ENCODE measurements at regions not wholly inside any gene's neighbourhood (a gene's known extent, or its start where the extent isn't known, plus 50 kb on each side); places are given as distances from the start of the nearest gene placed in this dataset.
A peak's percentile ranks its signal among the peaks of the same experiment; 100 is the strongest.
"Not testable (repeated sequence)": the region's sequence is repeated elsewhere in the genome, so short reads cannot be mapped to it uniquely, and the experiment has no call there.

DNA sequence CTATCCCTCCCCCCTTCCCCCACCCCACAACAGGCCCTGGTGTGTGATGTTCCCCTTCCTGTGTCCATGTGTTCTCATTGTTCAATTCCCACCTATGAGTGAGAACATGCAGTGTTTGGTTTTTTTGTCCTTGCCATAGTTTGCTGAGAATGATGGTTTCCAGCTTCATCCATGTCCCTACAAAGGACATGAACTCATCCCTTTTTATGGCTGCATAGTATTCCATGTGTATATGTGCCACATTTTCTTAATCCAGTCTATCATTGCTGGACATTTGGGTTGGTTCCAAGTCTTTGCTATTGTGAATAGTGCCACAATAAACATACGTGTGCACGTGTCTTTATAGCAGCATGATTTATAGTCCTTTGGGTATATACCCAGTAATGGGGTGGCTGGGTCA lies 52.3 kb upstream of the MAN1A2 start:
- not testable (repeated sequence) for H3K4me2 ChIP-seq (ENCODE audit: low read length); H3K9ac ChIP-seq; H3K9me3 ChIP-seq (ENCODE audit: control insufficient read depth, low read length); H3K27ac ChIP-seq; H2AFZ ChIP-seq; H3K36me3 ChIP-seq (ENCODE audit: control insufficient read depth, insufficient read depth, low read length); H3K4me1 ChIP-seq; H3K4me3 ChIP-seq (ENCODE audit: low read depth, low read length); H3K27me3 ChIP-seq (ENCODE audit: control insufficient read depth, insufficient read depth, low read length); H3K79me2 ChIP-seq

DNA sequence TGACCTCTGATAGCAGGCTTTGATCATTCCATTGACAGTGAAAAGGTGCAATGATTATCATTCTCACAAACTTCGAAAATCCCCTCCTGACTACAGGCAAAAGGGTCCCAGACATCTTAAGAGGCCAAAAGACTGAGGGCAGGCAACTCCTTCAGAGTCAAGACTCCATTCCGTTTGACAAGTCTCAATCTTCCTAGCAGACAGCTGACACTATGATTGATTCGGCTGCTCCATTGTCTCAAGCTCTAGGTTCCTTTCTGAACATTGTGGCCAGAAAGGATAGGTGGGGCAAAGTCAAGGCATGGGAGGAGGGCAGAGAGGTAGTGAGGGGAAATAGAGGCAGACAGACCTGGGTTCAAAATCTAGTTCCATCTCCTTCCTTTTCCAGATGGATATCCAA lies 53.7 kb upstream of the MAN1A2 start:
- Histone ChIP-seq H3K4me2 (ENCODE audit: low read length) (no peak overlapping the region), H3K36me3 (ENCODE audit: control insufficient read depth, insufficient read depth, low read length) (no peaks in the 10 kb centered on the region), H3K27me3 (ENCODE audit: control insufficient read depth, insufficient read depth, low read length) (no peaks in the 10 kb centered on the region), H3K27ac (no peak overlapping the region), H2AFZ (no peak overlapping the region), H3K9ac (no peak overlapping the region), H3K4me1 (no peaks in the 10 kb centered on the region), H3K4me3 (ENCODE audit: low read depth, low read length) (no peak overlapping the region), H3K9me3 (ENCODE audit: control insufficient read depth, low read length) (no peaks in the 10 kb centered on the region), H3K79me2 (no peaks in the 10 kb centered on the region)
- TF ChIP-seq, protein P1, sequence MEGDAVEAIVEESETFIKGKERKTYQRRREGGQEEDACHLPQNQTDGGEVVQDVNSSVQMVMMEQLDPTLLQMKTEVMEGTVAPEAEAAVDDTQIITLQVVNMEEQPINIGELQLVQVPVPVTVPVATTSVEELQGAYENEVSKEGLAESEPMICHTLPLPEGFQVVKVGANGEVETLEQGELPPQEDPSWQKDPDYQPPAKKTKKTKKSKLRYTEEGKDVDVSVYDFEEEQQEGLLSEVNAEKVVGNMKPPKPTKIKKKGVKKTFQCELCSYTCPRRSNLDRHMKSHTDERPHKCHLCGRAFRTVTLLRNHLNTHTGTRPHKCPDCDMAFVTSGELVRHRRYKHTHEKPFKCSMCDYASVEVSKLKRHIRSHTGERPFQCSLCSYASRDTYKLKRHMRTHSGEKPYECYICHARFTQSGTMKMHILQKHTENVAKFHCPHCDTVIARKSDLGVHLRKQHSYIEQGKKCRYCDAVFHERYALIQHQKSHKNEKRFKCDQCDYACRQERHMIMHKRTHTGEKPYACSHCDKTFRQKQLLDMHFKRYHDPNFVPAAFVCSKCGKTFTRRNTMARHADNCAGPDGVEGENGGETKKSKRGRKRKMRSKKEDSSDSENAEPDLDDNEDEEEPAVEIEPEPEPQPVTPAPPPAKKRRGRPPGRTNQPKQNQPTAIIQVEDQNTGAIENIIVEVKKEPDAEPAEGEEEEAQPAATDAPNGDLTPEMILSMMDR (IDR thresholded peaks at IDR 0.05) = no peak

DNA sequence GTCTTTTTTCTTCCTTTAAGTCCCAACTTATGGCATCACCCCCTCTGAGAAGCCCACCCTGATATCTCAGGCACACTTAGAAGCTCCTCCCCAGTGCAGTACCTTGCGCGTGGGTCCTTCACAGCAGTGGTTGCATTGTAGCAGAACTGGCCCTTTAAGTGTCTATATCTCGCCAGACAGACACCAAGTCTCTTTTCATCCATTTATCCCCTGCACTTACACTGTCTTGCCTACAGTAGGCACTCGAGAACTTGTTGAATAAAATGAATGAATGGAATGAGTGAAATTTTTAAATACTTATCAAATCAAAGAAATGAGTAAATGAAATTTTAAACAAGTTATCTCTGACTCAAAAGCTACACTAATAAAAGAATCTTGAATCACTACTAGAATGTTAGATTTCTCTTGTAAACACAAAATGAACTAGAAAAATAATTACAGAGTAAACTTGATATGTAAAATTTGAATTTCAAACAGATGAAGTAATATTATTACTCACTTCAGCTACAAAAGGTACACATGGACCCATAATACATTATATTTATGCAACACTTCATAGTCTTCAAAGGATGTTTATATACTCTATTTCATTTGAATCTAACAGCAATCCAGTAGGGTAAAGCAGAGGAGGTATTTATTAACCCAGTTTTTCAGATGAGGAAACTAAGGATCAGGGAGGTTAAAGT lies 54.7 kb upstream of the MAN1A2 start:
- no peaks in the 10 kb centered on the region for H3K4me1 ChIP-seq
- H3K4me3 ChIP-seq (ENCODE audit: low read depth, low read length) = no peak overlapping the region
- no peaks in the 10 kb centered on the region for H3K79me2 ChIP-seq
- H3K27me3 ChIP-seq (ENCODE audit: control insufficient read depth, insufficient read depth, low read length) = no peaks in the 10 kb centered on the region
- no peaks in the 10 kb centered on the region for H3K9me3 ChIP-seq (ENCODE audit: control insufficient read depth, low read length)
- H3K36me3 ChIP-seq (ENCODE audit: control insufficient read depth, insufficient read depth, low read length) = no peaks in the 10 kb centered on the region
- no peak overlapping the region for H3K27ac ChIP-seq
- no peak overlapping the region for H3K9ac ChIP-seq
- no peak overlapping the region for H2AFZ ChIP-seq
- no peak overlapping the region for H3K4me2 ChIP-seq (ENCODE audit: low read length)
- TF ChIP-seq, protein P1 (IDR thresholded peaks at IDR 0.05) = peak; percentile 57

DNA sequence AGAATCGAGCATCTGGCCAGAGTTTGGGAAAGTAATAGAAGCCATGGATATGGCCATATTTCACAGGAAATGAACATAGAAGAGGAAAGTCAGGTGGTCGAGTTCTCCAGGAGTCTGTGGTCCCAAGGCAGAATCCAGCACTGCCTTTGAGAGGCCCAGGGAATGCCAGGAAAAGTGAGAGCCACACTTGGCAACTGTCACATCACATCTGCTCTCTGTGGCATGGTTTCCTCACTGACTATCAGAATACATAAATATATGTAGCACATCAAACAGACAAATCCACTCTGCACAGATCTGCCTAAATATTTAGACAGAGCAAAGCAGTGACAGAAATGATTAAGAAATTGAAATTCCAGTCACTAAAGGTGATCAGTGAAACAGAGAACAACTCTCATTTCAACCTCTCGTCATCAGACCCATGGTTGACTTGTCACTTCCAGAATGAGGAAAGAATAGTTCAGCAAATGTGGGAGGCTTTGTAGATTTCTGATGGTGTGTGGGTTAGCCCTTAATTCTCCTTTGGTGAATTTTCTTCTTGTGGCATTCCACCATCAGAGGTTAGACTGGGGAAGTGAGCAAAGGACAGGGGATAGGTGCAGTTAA lies 58.8 kb upstream of the MAN1A2 start:
- Histone ChIP-seq H2AFZ (no peak overlapping the region), H3K36me3 (ENCODE audit: control insufficient read depth, insufficient read depth, low read length) (no peaks in the 10 kb centered on the region), H3K9ac (no peak overlapping the region), H3K27ac (no peak overlapping the region), H3K4me1 (no peaks in the 10 kb centered on the region), H3K9me3 (ENCODE audit: control insufficient read depth, low read length) (no peaks in the 10 kb centered on the region), H3K4me2 (ENCODE audit: low read length) (no peak overlapping the region), H3K27me3 (ENCODE audit: control insufficient read depth, insufficient read depth, low read length) (no peaks in the 10 kb centered on the region), H3K4me3 (ENCODE audit: low read depth, low read length) (no peak overlapping the region), H3K79me2 (no peaks in the 10 kb centered on the region)
- TF ChIP-seq, protein P1 (IDR thresholded peaks at IDR 0.05) = no peak

DNA sequence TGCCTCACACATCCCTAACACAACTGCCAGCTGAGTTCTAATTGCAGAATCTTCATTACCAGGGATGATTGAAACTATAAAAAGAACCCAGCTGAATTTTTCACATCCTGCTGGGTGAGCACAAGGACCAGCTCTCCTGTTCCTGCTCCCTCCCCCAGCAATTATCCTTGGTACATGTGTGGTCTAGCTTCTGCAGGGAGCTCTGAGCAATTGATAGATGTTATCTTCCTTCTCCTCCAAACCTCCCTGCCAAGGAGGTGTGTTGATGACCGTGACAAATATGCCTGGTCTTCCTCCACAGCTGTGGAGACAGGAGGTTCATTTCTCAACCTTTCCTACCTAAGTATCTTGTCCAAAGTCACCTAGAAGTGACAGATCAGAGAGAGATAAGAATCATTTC lies 65.3 kb upstream of the MAN1A2 start:
- H3K9ac ChIP-seq = no peak overlapping the region
- no peak overlapping the region for H2AFZ ChIP-seq
- TF ChIP-seq, protein P1 (IDR thresholded peaks at IDR 0.05) = no peak
- H3K9me3 ChIP-seq (ENCODE audit: control insufficient read depth, low read length) = no peaks in the 10 kb centered on the region
- H3K4me3 ChIP-seq (ENCODE audit: low read depth, low read length) = no peak overlapping the region
- H3K36me3 ChIP-seq (ENCODE audit: control insufficient read depth, insufficient read depth, low read length) = no peaks in the 10 kb centered on the region
- no peaks in the 10 kb centered on the region for H3K79me2 ChIP-seq
- no peak overlapping the region for H3K4me2 ChIP-seq (ENCODE audit: low read length)
- no peak overlapping the region for H3K27ac ChIP-seq
- no peaks in the 10 kb centered on the region for H3K4me1 ChIP-seq
- no peaks in the 10 kb centered on the region for H3K27me3 ChIP-seq (ENCODE audit: control insufficient read depth, insufficient read depth, low read length)

DNA sequence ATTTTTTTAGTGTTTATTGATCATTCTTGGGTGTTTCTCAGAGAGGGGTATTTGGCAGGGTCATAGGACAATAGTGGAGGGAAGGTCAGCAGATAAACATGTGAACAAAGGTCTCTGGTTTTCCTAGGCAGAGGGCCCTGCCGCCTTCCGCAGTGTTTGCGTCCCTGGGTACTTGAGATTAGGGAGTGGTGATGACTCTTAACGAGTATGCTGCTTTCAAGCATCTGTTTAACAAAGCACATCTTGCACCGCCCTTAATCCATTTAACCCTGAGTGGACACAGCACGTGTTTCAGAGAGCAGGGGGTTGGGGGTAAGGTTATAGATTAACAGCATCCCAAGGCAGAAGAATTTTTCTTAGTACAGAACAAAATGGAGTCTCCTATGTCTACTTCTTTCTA lies 67.1 kb upstream of the MAN1A2 start:
- H3K4me2 ChIP-seq (ENCODE audit: low read length); H3K4me1 ChIP-seq; H3K9ac ChIP-seq; H3K27ac ChIP-seq; H3K27me3 ChIP-seq (ENCODE audit: control insufficient read depth, insufficient read depth, low read length); H2AFZ ChIP-seq; H3K79me2 ChIP-seq; H3K9me3 ChIP-seq (ENCODE audit: control insufficient read depth, low read length); H3K4me3 ChIP-seq (ENCODE audit: low read depth, low read length); H3K36me3 ChIP-seq (ENCODE audit: control insufficient read depth, insufficient read depth, low read length): not testable (repeated sequence)

Measured in parathyroid adenoma (tissue), 2 donors.